ENCODE measurements at regions not wholly inside any gene's neighbourhood (a gene's known extent, or its start where the extent isn't known, plus 50 kb on each side); places are given as distances from the start of the nearest gene placed in this dataset.

DNA sequence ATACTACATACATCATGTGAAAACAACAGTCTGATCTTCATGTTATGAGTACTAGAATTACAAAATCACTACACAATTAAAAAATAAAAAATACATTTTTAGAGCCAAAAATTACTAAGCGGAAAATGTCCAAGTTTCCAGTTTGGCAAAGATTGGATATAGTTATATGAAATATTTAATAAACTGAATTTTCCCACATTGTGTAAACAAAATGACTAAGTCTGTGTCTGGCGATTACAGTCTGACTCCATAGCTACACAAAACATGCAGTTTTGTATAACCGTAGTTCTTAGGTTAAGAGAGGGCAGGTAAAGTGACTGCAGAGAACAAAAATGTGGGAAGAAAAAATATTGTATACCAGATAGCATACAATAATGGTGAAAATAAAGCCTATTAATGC is 59.2 kb upstream of the TMEM47 start:
- TF ChIP-seq, protein P1, sequence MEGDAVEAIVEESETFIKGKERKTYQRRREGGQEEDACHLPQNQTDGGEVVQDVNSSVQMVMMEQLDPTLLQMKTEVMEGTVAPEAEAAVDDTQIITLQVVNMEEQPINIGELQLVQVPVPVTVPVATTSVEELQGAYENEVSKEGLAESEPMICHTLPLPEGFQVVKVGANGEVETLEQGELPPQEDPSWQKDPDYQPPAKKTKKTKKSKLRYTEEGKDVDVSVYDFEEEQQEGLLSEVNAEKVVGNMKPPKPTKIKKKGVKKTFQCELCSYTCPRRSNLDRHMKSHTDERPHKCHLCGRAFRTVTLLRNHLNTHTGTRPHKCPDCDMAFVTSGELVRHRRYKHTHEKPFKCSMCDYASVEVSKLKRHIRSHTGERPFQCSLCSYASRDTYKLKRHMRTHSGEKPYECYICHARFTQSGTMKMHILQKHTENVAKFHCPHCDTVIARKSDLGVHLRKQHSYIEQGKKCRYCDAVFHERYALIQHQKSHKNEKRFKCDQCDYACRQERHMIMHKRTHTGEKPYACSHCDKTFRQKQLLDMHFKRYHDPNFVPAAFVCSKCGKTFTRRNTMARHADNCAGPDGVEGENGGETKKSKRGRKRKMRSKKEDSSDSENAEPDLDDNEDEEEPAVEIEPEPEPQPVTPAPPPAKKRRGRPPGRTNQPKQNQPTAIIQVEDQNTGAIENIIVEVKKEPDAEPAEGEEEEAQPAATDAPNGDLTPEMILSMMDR (IDR thresholded peaks at IDR 0.05; ENCODE audit: extremely low read depth, insufficient read depth, missing control alignments) = no peak

DNA sequence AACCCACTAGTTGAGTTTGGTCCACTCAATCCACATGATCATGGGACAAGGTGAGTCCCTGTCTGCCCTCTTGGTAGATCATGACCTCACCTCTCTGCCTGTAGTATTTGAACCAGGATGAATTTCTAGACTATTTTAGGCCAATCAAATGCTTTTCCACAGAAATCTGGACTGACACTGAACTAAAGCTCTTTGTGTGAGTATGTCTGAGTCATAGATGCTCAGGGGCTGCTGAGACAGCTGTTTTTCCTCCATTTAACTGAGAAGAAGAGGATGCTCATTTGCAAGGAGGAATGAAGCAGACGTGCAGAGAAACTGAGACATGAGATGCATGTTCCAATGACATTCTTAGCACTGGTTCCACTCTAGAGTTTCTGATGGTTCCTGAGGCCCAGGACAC is 77.3 kb upstream of the TMEM47 start:
- DNase-seq (ENCODE audit: low spot score) = no peak
- TF ChIP-seq, protein P1 (IDR thresholded peaks at IDR 0.05; ENCODE audit: extremely low read depth, insufficient read depth, missing control alignments) = no peak
- in situ Hi-C loops (cut with MboI; ENCODE audit: low pct_unique_long_range_greater_than_20kb, low sequenced_read_pairs, unreplicated experiment) = no loop called here

More for the DNA sequence above, 59.2 kb upstream of the TMEM47 start:
- in situ Hi-C loops (cut with MboI; ENCODE audit: low pct_unique_long_range_greater_than_20kb, low sequenced_read_pairs, unreplicated experiment) = no loop called here
- no peak for DNase-seq (ENCODE audit: low spot score)

DNA sequence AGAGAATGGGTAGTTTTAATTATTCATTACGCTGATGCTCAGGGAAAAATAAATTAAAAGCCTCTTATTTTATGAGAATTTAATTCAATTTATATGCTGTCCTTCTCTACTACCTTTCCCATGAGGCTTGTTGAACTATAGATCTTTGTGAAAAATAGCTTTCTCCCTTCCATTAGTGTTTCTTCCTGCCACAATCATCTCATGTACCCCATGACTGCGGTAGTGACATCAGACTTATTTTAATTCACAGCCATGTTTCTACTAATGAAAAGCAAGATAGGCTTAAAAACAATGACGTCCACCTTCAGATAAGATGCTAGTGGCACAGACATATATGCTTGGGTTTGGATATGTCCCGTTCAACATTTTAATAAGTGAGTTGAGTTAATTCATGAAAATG is 87.4 kb upstream of the TMEM47 start:
- DNase-seq (ENCODE audit: low spot score) = no peak
- TF ChIP-seq, protein P1 (IDR thresholded peaks at IDR 0.05; ENCODE audit: extremely low read depth, insufficient read depth, missing control alignments) = no peak
- in situ Hi-C loops (cut with MboI; ENCODE audit: low pct_unique_long_range_greater_than_20kb, low sequenced_read_pairs, unreplicated experiment) = no loop called here

DNA sequence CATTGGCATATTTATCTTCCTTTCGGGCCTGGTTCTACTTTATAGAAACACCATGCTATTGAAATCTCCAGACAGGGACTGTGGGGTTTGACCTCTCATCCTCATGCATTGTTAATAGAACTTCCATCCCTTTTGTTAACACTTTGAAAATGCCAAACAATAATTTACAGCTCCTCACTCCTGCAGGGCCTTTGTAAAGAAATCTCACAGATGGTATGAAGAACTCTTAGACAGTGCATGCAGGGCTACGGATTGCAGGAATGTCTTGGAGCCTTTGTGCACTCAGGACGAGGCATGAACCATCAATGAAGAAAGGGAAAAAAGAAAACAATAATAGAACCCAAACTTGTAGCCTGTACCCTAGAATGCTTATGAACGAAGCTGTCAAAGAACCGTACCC is 92.8 kb upstream of the TMEM47 start:
- TF ChIP-seq, protein P1 (IDR thresholded peaks at IDR 0.05; ENCODE audit: extremely low read depth, insufficient read depth, missing control alignments) = no peak
- in situ Hi-C loops (cut with MboI; ENCODE audit: low pct_unique_long_range_greater_than_20kb, low sequenced_read_pairs, unreplicated experiment) = no loop called here
- DNase-seq (ENCODE audit: low spot score) = no peak

DNA sequence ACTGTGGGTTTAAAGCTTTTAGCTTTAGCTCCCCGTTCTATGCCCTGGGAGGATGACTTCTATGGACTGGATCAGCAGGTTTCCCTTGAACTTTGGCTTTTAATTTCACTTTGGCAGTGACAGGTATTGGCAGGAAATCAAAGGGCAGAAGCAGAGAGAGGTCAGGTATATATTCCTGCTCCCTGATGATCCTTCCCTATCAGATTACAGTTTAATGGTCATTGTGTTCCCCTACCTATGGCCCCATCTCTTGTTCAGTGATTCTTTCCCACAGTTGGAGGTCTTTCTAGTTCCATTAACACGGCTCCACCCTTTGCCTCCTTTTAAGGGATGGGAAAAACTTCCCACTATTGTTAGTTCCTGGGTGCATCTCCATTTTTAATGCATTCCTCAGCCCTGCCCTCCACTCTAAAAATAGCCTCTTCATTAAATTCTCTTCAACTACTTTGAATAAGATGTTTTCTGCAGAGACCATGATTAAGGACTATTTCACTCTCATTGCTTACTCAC is 107.8 kb upstream of the TMEM47 start:
- in situ Hi-C loops (cut with MboI; ENCODE audit: low pct_unique_long_range_greater_than_20kb, low sequenced_read_pairs, unreplicated experiment) = no loop called here
- DNase-seq (ENCODE audit: low spot score) = no peak

DNA sequence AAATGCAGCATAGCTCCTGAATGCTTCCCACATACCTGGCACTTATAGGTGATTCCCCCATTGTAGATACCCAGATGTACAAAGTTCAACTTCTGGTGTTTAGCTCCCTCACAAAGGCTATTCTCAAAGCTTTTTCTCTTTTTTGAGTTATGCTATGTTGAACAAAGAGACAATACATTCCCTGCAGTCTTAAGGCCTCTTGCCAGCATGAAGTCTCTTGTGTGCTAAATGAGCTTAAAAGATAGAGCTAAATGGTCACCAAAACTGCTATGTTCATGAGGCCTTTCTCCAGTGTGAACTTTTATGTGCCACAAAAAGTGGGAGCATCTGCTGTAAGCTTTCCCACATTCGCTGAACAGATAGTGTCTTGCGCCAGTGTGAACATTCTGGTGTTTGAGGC is 111.2 kb upstream of the TMEM47 start:
- in situ Hi-C loops (cut with MboI; ENCODE audit: low pct_unique_long_range_greater_than_20kb, low sequenced_read_pairs, unreplicated experiment) = no loop called here
- TF ChIP-seq, protein P1 (IDR thresholded peaks at IDR 0.05; ENCODE audit: extremely low read depth, insufficient read depth, missing control alignments) = no peak
- DNase-seq (ENCODE audit: low spot score) = no peak

More for the DNA sequence above, 107.8 kb upstream of the TMEM47 start:
- TF ChIP-seq, protein P1 (IDR thresholded peaks at IDR 0.05; ENCODE audit: extremely low read depth, insufficient read depth, missing control alignments) = no peak

DNA sequence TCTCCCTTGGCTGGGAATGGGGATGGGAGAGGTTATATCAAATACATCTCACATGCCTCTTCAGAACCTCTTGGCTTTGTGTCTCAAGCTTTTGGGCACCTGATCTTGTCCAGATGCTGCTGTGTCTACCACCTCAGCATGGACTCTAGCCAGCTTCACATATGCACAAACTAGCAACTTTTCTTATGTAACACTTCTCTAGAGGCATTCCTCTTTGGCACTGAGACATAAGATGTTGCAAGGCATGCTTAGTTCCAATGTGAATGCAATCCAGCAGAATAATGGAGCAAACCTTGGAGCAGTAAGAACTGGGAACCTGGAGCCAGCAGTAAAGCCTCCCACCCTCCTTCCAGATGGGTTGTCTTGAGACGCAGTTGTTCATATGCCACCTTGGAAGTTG is 113.4 kb upstream of the TMEM47 start:
- TF ChIP-seq, protein P1 (IDR thresholded peaks at IDR 0.05; ENCODE audit: extremely low read depth, insufficient read depth, missing control alignments) = no peak
- in situ Hi-C loops (cut with MboI; ENCODE audit: low pct_unique_long_range_greater_than_20kb, low sequenced_read_pairs, unreplicated experiment) = no loop called here
- no peak for DNase-seq (ENCODE audit: low spot score)
